ENCODE measurements at regions not wholly inside any gene's neighbourhood (a gene's known extent, or its start where the extent isn't known, plus 50 kb on each side); places are given as distances from the start of the nearest gene placed in this dataset.
A peak's percentile ranks its signal among the peaks of the same experiment; 100 is the strongest.

DNA sequence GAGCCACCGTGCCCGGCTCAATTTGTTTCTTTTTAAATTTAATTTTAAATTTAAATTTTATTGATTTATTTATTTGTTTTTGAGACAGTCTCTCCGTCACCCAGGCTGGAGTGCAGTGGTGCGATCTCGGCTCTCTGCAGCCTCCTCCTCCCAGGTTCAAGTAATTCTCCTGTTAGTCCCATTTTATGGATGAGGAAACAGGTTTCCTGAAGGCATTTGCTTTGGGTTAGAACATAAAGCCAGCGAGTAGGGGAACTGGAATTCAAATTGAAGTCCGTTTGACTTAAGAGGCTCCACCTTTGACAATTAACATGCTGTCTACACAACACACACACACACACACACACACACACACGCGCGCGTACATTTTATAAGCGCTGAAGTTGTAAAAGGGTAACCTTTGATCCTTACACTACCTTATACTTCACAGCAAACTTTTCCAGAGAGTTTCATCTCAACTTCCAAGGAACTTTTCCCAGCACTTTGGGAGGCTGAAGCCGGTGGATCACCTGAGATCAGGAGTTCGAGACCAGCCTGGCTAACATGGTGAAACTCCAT is 232.0 kb downstream of the BCAS1 start:
- FAIRE-seq (no peak), DNase-seq (ENCODE audit: low spot score) (no peak)

DNA sequence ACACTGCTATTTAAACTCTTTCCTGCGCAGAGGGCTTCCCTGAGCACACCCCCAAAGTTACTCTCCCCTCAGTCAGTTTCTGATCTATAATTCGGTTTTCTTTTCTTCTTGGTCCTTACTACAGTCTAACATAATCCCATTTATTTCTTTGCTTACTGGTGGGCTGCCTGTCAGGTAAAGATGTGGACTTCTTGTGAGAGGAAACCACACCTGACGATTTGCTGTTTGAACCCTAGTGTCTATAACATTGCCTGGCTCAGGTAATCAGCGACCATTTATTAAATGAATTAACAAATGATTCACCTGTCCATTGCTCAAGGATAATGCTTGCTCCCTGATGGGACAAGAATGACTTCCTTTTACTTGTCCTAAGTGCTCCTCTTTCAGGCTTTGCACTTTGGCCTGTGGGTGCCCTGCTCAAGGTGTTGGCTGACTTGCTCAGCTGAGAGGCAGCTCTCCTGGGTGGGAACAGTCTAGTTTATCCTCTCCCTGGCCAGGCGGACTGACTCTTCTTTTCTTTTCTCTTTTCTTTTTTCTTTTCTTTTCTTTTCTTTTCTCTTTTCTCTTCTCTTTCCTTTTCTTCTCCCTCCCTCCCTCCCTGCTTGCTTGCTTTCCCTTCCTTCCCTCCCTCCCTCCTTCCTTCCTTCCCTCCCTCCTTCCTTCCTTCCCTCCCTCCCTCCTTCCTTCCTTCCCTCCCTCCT is 233.1 kb downstream of the BCAS1 start:
- no peak for DNase-seq (ENCODE audit: low spot score)
- FAIRE-seq, result no peak

DNA sequence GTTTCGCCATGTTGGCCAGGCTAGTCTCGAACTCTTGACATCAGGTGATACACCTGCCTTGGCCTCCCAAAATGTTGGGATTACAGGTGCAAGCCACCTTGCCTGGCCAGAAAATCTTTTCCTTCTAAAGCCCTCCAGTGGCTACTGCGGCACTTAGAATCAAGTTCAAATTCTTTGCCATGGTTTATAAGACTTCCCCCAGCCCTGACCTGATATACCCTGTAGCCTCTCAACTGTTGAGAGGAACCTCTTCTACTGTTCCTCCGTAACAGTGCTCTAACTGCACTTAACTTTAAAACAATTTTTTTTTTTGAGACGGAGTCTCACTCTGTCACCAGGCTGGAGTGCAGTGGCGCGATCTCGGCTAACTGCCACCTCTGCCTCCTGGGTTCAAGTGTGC is 235.6 kb downstream of the BCAS1 start:
- DNase-seq (ENCODE audit: low spot score), result no peak

DNA sequence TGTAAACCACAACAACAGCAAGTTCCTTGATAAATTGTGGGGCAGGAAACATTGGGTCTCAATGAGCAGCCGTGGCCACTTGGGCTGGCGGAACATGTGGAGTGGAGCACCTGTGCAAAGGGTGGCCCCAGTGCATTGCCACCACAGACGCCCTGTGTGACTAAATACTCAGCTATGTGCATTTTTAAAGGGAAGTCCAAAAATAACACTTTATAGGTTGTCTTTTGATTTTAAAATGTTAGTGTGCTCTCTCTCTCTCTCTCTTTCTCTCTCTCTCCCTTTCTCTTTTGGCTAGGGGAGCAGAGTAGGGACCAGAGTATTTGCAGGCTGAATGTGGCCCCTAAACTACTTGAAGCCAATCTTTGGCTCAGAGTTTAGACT is 236.3 kb downstream of the BCAS1 start:
- FAIRE-seq (no peak), DNase-seq (ENCODE audit: low spot score) (peak; percentile 83)

More for the DNA sequence above, 235.6 kb downstream of the BCAS1 start:
- no peak for FAIRE-seq

DNA sequence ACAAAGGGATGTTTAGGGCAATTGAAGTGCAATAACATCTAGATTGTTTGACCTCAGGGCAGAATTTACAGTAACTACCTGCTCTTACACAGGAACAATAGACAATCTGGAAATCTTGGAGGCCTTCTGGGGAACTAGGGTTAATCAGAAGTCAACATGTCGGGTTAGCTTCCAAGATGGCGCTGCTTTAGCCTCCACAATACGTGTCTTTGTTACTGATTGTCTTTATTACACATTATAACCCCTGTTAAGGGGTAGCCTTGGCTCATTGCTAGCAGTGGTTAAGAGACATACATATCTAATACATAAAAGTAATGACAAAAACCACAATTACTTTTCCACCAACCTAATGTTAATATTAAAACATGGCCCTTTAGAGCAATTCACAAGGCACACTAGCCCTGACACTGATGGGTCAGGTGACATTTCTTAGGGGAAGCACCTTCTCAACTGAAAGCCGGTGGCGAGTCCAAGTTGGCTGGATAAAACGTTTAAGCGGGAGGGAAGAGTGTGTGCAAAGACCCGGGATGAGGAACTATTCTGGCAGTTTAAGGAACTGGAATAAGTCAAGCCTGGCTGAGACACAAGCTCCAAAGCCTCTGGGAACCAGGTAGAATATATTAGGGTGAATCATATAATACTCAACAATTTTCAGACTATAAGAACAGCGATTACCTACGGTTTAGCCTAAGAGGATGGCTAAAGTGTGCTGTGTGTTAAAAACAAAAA is 236.9 kb downstream of the BCAS1 start:
- DNase-seq (ENCODE audit: low spot score) (peak; percentile 36), FAIRE-seq (no peak)

DNA sequence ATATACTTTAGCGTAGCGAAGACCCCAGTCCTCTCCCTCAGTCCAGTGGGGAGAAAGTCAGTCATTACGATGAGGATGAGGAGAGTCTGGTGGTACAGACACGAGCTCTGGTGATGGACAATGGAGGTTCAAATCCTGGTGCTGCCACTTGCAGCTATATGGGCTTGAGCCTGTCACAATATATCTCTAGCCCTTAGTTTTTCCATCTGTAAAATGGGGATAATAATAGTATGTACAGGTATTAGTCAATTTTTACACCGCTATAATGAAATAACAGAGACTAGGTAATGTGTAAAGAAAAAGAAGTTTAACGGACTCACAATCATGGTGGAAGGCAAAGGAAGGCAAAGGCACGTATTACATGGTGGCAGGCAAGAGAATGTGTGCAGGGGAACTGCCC is 237.9 kb downstream of the BCAS1 start:
- DNase-seq (ENCODE audit: low spot score) (no peak), FAIRE-seq (no peak)

DNA sequence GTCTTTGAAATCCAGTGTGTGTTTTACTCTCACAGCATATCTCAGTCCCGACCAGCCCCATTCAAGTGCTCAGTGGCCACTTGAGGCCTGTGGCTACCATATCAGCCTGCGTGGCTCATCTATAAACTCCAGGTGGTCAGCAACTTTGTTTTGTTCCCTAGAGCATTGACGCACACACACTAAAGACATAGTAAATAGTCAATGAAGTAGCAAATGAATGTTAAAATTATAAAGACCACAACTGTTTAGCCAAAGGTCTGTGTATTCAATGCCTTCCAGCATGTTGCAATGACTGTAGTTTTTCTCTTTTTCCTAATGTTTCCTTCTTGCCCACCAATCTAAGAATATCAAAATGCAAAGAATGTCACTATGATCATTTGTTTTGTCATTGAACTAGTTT is 238.2 kb upstream of the ZNF217 start:
- no peak for DNase-seq (ENCODE audit: low spot score)
- no peak for FAIRE-seq

DNA sequence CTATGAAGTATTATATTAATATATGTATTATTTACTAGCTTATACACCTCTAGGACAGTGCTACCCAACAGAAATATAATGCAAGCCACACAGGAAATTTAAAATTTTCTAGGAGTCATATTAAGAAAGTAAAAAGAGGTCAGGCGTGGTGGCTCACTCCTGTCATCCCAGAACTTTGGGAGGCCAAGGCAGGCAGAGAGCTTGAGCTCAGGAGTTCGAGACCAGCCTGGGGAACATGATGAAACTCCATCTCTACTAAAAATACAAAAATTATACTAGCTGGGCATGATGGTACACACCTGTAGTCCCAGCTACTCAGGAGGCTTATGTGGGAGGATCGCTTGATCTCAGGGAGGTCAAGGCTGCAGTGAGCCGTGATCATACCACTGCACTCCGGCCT is 237.6 kb upstream of the ZNF217 start:
- no peak for FAIRE-seq
- DNase-seq (ENCODE audit: low spot score), result no peak

DNA sequence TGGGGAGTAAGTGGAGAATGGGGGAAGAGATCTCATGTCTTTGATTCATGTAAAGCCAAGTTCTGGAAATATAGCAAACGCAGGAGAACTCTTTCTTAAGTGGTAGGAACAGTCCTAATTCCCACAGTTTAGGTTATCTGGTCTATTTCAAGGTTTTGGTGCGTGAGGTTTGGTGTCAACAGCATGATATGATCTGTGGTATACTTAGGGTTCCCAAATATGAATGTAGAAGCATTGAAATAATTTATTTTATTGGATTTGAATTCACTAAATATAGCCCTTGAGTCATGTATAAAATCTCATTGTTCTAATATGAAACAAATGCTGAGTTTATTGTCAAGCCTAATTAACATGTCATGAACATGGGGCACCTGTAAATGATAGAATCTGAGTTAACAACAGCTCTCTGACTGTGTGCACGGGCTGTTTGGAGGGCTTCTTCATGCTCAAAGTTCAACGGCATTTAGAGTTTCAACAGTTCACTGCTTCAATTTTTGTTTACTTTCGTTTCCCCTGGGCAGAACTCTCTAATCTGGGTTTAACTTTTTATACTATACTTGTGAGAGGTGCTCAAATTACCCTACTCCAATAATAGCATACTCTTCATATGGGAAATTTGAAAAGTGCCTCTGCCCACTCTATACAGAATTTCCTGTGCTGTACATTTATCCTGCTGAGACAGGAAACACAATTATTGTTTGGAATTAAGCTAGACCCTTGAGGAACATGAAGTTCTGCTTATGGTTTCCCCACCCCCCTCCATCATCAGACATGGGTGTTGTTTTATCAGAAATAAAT is 236.3 kb upstream of the ZNF217 start:
- no peak for DNase-seq (ENCODE audit: low spot score)
- FAIRE-seq, result no peak

DNA sequence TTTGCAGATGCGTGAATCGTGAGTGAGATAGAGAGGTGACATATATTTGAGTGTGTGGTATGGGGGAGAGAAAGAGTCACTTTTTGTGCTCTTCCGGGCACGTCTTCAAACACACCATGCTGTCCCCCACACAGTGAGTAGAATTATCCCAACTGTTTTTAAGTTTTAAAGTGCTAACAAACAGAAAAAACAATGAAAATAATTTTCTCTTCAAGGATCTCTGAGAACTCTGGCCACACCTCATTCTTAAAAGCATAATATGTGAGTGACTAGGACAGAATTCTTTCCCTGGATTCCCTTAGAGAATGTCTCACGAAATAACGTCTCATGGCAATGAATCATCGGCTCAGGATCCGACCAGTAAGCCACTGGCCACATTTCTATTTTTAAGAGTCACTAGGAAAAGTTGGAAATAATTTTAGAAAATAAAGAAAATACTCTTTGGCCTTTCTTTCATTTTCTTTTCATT is 235.7 kb upstream of the ZNF217 start:
- DNase-seq (ENCODE audit: low spot score), result peak; percentile 85
- FAIRE-seq, result no peak

DNA sequence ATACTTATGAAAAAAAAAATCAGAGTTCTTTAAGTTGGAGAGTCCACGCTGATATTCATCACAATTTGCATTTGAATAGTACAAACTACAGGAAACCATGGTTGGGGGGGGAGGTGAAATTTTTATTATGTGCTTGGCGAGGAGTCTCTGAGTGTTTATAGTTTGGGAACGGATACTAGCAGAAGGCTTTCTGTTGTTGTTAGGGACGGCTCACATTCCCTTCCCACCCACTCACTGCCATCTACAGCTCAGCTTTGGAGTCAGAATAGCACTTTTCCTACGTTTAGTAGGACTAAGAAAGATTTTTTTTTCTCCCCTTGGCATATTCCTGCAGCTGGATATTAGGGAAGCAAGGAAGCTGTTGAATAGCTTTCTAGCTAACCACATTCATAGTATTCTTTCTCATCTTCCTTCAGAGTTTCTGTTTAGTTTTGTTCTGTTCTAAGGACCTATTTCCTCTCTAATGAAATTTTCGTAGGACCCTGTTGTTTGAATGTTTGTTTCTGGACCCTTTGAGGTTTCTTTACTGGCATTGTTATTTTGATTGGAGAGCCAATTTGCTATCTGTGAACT is 235.1 kb upstream of the ZNF217 start:
- FAIRE-seq (no peak), DNase-seq (ENCODE audit: low spot score) (peak; percentile 72)

DNA sequence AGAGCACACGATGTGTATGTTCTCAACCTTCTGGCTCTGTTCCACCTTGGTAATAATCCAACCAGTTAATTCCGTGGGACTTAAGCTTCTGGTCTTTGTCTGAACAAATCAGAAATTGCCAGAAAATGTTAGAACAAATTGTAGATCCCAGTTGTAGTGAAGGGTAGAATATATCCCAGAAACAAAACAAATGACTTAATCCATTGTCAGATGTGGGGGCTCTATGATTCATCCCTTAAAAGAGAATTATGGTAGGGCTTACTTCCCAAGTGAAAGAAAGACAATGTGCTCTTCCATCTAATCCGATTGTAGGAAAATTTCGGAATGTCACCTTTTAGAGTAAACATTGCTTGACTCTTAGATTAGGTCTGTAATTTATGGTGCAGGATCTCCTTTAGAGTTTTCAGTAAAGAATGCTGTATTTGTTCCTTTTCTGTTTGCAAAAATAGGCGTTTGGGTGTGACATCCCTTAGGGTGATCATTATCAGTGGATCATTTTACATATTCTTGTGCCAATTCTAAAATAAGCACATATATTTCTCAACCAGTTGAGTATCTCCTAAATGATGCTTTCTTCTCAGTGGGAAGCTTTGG is 234.5 kb upstream of the ZNF217 start:
- DNase-seq (ENCODE audit: low spot score) (peak; percentile 48), FAIRE-seq (no peak)

DNA sequence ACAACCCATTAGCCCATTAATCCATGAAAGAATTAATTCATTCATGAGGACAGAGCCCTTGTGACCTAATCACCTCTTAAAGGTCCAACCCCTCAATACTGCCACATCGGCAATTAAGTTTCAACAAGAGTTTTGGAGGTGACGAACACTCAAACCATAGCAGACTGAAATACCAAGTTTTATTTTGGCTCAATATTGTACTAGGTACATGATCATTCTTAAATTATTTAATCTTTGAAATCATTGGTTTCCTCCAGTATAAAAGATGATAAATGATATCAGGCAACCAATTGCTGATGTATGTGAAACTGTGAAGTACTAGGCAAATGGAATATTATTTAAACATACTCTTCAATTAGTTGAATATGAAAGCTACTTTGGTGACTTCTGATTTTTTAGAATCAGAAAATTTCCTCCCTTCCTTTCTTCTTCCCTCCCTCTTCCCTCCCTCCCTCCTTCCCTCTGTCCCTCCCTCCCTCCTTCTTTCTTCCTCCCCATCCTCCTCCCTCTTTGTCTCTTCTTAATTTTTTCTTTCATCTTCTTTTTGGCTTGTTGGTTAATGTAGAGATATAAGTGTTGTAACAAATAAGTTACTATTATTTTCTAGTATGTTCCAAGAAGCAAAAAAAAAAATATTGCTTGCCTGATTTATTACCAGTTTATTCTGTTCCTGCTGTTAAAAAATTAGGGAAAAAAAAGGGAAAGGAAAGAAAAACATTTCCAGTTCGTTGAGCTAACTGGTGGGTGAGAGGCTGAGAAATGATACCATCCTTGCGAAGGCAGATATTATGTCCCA is 233.9 kb upstream of the ZNF217 start:
- DNase-seq (ENCODE audit: low spot score) (no peak), FAIRE-seq (no peak)

DNA sequence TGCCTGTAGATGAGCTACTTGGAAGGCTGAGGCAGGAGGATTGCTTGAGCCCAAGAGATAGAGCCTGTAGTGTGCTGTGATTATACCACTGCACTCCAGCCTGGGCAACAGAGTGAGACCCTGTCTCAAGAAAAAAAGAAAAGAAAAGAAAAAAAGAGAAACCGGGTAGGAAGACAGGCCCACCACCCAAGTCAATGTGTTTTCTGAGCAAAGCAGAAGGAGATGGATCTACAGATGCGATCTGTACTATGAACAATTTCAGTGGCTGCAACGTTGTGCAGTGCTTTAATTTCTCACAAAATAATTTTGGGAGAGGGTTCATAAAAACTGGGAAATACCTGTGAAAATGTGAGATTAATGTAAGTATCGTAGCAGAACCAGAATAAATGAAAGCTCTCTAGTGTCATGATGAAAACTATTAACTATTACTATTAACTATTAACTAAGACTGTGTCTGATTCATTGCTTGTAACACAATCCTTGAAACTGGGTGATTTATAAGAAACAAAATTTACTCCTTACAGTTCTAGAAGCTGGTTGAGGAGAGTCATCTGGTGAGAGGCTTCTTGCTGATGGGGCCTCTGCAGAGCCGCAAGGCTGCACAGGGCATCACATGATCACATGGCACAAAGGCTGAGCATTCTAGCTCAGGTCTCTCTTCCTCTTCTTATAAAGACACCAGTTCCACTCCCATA is 233.1 kb upstream of the ZNF217 start:
- no peak for DNase-seq (ENCODE audit: low spot score)
- no peak for FAIRE-seq

DNA sequence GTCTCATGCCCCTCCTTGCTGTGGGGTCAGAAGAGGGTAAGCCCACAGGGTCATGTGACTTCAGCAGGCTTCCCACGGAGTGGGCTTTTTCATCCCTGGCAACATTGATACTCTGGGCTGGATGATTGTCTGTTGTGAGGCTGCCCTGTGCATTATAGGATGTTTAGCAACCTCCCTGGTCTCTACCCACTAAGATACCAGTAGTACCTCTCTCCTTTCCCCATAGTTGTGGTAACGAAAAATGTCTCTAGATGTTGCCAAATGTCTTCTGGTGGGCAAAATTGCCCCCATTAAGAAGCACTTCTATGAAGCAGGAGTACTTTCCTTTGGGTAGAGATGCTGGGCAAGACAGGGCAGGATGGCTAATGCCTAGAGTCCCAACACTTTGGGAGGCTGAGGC is 232.5 kb upstream of the ZNF217 start:
- no peak for DNase-seq (ENCODE audit: low spot score)
- no peak for FAIRE-seq

DNA sequence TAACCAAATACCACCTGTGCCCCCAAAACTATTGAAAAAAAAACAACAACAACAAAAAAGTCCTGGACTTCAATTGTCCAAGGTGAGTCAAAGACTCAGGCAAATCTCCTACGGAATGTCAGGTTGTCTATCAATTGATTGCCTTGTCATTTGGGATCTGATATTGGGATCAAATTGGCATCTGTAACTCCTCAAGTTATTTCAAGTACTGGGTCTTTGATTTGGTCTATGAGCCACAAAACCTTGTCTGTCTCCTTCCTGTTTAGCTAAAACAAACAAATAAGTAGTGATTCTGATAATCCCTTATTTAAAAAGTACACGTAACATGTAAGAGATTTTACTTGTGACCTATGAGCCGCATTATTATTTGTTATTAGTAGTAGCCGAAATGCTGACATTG is 231.6 kb upstream of the ZNF217 start:
- FAIRE-seq (no peak), DNase-seq (ENCODE audit: low spot score) (no peak)

DNA sequence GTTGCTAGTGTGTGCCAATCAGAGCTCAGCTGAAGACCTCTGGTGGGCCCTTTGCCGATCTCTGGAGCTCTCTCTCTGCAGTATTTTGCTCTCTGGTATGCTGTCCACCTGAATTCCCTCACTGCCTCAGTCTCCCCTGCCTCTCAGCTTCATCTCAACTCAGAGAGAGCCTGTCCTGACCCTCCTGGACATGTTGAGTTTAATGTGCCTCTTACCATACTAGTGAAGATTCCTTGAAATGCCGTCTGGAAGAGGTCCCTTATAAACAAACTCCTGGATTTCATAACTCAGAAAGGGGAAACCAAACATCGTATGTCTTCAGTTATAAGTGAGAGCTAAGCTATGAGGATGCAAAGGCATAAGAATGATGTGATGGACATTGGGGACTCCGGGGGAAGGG is 231.1 kb upstream of the ZNF217 start:
- no peak for DNase-seq (ENCODE audit: low spot score)
- FAIRE-seq, result no peak

DNA sequence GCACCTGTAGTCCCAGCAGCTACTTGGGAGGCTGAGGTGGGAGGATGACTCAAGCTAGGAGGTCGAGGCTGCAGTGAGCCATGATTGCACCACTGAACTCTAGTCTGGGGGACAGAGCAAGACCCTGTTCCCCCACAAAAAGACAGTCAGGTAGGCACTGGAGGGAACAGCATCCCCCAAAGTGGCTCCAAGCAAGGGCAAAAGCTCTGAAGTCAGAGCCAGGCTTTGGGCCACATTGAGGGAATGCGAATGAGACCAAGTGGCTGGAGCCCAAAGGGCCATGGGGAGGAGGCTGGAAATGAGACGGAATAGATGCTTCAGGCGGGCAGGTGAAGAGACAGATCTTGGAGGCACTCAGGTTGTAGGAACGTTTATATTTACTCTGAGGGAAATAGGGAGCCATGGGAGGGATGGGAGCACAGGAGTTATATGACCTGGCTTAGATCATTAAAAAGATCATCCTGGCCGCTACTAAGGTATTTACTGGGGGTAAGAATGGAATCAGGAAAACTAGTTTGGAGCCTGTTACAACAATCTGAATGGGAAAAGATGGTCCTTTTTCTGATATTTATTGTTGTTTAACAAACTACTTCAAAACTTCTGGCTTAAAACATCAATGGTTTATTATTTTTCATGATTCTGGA is 229.6 kb upstream of the ZNF217 start:
- DNase-seq (ENCODE audit: low spot score) (no peak), FAIRE-seq (no peak)

DNA sequence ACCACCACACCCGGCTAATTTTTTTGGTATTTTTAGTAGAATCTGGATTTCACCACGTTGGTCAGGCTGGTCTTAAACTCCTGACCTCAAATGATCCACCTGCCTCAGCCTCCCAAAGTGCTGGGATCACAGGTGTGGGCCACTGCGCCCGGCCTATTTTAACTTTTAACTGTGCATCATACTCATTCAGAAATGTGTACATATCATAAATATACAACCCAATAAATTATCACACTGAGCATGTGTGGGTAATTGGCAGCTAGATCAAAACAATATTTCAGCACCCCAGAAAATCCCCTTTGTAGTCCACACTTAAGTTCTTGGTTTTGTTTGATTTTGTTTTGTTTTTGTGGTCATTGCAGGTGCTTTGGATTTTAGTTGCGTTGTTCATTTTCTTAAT is 228.9 kb upstream of the ZNF217 start:
- DNase-seq (ENCODE audit: low spot score) (no peak), FAIRE-seq (no peak)

All from urothelium cell line (cell line).